Neuron (in vitro differentiated cells): ENCODE measurements at regions not wholly inside any gene's neighbourhood (a gene's known extent, or its start where the extent isn't known, plus 50 kb on each side); places are given as distances from the start of the nearest gene placed in this dataset.

Source experiments
- H2AFZ ChIP-seq: one replicate; pipeline ENCODE4 v1.6.1; 2013; ENCODE audit warnings: low read depth, mild to moderate bottlenecking, inconsistent platforms, low read length, moderate library complexity
- H3K27me3 ChIP-seq: one replicate; pipeline ENCODE4 v1.6.1; 2013; ENCODE audit warnings: low read length; ENCODE audit not compliant: insufficient read depth
- H3K36me3 ChIP-seq: one replicate; pipeline ENCODE4 v1.6.1; 2013; ENCODE audit warnings: low read length; ENCODE audit not compliant: insufficient read depth
- H3K4me1 ChIP-seq: one replicate; pipeline ENCODE4 v1.6.1; 2013; ENCODE audit warnings: low read length; ENCODE audit not compliant: insufficient read depth
- H3K4me3 ChIP-seq: 2 replicates; pipeline ENCODE4 v1.5.1; 2013; ENCODE audit warnings: mild to moderate bottlenecking, low read length, moderate library complexity
- H3K9me3 ChIP-seq: one replicate; pipeline ENCODE4 v1.6.1; 2013; ENCODE audit warnings: low read length

DNA sequence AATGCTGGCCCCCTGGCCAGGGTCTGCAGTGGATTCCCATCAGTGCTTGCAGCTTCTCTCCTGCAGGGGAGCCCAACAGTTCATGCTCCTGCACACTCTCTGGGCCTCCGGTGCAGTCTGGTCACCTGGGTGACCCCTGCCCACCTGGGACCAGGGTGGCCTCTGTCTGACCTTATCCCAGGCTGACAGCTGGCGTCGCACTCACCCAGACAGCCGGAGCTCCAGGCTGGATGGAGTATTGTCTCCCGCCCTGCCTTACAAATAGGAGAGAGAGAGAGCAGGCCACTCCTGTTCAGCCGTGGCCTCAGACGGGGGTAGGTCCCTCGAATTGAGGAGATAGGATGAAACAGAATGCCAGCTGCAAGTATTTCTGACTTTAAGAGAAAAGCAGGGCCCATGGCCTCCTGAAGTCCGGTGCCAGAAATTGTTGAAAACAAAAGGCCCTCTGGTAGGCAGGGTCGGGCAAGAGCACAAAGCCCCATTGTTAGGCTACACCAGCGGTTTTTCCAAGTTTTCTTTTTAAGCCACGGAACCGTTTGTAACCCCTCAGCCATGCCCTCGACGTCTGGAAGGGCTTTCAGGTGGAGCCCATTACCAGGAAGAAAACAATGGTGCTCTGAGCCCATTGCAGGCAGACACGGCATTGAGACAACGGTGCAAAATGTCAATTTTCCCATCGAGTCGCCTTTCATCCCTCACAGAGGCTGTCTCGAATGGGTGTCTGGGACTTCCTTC, 258.4 kb downstream of the BCL11A start:
- no peaks in the 10 kb centered on the region for H3K9me3 ChIP-seq
- H2AFZ ChIP-seq = no peak overlapping the region
- no peaks in the 10 kb centered on the region for H3K36me3 ChIP-seq
- H3K4me3 ChIP-seq = no peak overlapping the region
- H3K4me1 ChIP-seq = peaks cover 2% of the 10 kb centered on the region
- no peaks in the 10 kb centered on the region for H3K27me3 ChIP-seq

DNA sequence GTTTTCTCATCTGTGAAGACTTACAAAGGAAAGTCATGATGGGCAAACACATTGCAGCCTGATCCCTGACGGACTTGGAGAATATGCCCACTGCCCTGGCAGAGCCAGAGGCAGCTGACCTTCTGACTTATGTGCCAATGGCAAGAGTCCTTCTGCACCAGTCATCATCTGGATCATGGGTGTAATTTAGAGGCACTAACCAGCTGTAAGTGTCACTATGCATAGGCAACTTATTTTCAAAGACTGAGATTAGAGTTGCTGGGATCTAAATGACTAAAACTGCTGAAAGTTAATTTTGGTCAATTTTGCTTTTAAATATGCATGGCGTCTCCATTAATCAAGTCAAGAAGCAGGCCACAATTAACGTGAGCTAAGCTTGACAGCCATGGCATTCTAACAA, 261.2 kb downstream of the BCL11A start:
- no peak overlapping the region for H3K4me3 ChIP-seq
- no peaks in the 10 kb centered on the region for H3K27me3 ChIP-seq
- no peaks in the 10 kb centered on the region for H3K36me3 ChIP-seq
- peaks cover 2% of the 10 kb centered on the region for H3K4me1 ChIP-seq
- H3K9me3 ChIP-seq = no peaks in the 10 kb centered on the region
- H2AFZ ChIP-seq = no peak overlapping the region

DNA sequence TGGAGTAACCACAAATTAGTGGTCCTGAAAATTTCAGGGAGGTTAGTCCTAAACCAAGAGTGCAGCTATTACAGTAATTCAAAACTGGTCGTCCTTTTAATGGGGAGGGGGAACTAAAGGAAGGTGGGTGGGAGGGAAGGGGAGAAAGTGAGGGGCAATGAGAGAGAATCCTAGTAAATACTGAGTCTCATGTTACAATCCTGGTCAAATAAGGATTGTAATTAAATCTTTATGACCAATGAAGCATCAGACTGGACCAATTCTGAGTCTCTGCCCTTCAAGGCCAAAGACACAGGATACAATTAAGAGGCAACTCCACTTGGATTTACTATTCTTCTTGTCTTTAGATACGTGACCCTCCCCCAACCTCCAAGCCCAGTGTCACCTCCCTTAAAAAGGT, 262.9 kb downstream of the BCL11A start:
- Histone ChIP-seq H3K27me3 (no peaks in the 10 kb centered on the region), H3K9me3 (no peaks in the 10 kb centered on the region), H2AFZ (no peak overlapping the region), H3K36me3 (no peaks in the 10 kb centered on the region), H3K4me1 (peaks cover 2% of the 10 kb centered on the region), H3K4me3 (no peak overlapping the region)

DNA sequence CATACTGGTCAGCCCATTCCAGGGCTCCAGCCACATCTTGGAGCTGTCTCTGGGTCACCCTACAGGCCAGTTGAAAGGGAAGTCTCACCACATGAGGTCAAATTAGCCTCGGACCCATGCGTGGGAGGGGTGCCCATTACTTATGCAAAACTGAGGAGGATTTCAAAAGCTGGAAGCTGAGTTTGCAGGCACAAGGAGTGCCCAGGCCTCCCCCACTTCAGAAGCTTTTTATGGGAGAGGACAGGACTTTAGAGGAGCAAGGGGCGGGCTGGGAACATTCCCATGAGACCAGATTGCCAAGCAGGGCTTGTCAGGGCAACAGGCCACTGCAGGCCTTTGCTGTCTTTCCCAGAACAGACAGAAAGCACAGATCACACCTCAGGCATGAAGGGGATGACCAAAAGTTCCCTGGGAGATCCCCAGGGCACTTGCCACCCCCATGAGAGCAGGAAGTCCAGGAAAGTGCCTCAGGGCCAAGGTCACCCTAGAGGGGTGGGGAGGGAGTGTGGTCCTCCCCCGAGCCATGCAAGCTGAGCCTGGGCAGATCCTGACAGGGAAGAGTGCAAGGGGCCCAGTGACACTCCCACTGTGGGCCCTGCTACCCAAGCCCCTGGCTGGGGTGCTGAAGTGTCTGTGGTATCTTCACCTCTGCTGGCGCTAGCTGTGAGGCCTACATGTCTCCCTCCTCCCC, 267.7 kb downstream of the BCL11A start:
- Histone ChIP-seq H2AFZ (no peak overlapping the region), H3K36me3 (no peaks in the 10 kb centered on the region), H3K27me3 (no peaks in the 10 kb centered on the region), H3K9me3 (no peaks in the 10 kb centered on the region), H3K4me1 (no peaks in the 10 kb centered on the region), H3K4me3 (no peak overlapping the region)

DNA sequence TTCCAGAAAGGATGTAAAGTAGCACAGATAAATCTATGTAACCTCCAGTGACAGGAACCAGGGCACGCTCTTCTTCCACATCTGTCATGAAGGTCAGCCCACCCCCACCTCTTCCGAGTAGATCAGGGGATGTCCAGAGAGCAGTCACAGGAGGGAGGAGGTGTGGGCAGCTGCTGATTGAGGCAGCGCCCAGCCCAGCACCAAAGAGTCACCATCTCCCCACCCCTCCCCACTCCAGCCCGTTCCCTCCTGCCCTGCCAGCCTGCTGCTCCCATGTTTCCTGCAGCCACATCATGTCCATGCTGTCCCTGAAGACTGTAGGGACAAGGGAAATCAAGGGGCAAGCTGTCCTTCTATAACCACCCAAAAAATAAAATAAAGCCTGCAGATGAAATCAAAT, 269.8 kb downstream of the BCL11A start:
- Histone ChIP-seq H2AFZ (no peak overlapping the region), H3K4me3 (no peak overlapping the region), H3K4me1 (no peaks in the 10 kb centered on the region), H3K9me3 (no peaks in the 10 kb centered on the region), H3K27me3 (no peaks in the 10 kb centered on the region), H3K36me3 (no peaks in the 10 kb centered on the region)

DNA sequence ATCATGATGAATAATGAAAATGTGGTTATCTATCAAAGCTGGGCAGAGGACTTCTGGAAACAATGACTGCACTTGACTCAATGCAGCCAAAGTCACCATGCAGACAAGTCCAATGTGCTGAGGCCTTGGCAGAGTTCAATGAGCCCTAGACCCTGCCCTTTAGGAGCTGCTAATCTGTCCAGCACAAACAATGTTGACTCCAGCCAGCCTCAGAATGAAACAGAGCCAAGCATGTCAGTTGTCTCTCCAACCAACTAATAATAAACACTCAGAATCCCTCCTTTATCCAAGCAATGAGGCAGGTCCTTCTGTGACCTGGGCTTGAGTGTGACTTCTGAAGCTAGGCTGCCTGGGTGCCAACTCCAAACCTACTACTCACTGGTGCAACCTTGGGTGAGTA, 270.6 kb downstream of the BCL11A start:
- no peak overlapping the region for H2AFZ ChIP-seq
- no peak overlapping the region for H3K4me3 ChIP-seq
- no peaks in the 10 kb centered on the region for H3K36me3 ChIP-seq
- H3K4me1 ChIP-seq = no peaks in the 10 kb centered on the region
- H3K9me3 ChIP-seq = no peaks in the 10 kb centered on the region
- H3K27me3 ChIP-seq = no peaks in the 10 kb centered on the region

DNA sequence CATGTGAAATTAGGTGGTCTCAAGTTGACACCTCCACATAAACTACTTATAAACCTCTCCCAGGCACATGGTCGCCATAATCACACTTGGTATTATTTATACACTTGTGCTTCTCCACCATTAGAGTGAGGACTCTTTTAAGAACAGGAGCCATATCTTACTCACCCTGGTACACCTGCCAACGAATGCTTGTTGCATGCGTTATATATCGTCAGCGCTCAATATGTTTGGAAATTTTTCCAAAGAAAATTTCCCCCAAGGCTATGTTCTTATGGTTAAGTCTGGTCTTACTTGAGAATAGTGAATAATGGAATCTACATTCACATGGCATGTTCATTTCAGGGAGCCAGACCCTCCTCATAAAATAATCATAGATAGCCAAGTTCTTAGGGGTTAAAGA, 271.7 kb downstream of the BCL11A start:
- H3K27me3 ChIP-seq = no peaks in the 10 kb centered on the region
- H3K4me3 ChIP-seq = no peak overlapping the region
- H3K9me3 ChIP-seq = no peaks in the 10 kb centered on the region
- H3K4me1 ChIP-seq = no peaks in the 10 kb centered on the region
- H2AFZ ChIP-seq = no peak overlapping the region
- H3K36me3 ChIP-seq = no peaks in the 10 kb centered on the region

DNA sequence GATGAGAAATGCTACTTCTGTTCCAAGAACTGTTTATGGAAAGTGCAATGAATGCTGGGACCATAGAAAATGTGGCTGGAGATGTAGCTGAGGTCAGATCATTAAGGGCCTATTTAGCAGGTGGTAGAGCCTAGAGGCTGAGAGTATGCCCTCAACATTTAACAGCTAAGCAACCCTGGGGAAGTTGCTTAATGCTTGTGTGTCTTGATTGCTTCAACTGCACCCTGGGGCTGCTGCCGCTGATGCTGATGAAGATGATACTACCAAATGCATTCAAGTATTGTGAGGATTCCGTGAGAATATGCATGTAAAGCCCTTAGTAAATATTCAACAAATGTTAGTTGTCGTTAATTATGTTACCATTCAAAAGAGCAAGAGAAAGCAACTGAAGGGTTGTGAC, 273.2 kb downstream of the BCL11A start:
- Histone ChIP-seq H3K4me3 (no peak overlapping the region), H3K9me3 (no peaks in the 10 kb centered on the region), H3K27me3 (no peaks in the 10 kb centered on the region), H3K4me1 (no peaks in the 10 kb centered on the region), H2AFZ (no peak overlapping the region), H3K36me3 (no peaks in the 10 kb centered on the region)

DNA sequence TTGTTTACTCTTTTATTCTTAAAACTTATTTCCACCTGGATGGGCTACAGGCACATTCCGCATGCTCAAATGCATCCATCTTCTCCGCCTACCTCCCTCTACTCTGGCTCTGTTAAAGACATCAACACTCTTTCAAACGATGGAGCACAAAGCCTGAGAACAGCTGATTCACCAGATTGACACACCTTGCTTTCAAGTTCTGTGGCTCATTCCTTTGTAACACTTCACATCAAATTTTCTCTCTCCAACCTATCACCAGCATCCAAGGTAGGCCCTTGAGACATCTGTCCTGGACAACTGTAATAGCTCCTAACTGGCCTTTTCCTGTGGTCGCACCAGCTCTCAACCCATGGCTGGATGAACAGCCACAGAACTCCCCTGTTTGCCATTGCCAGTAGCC, 274.5 kb downstream of the BCL11A start:
- Histone ChIP-seq H2AFZ (no peak overlapping the region), H3K4me1 (no peaks in the 10 kb centered on the region), H3K9me3 (no peaks in the 10 kb centered on the region), H3K4me3 (no peak overlapping the region), H3K27me3 (no peaks in the 10 kb centered on the region), H3K36me3 (no peaks in the 10 kb centered on the region)

DNA sequence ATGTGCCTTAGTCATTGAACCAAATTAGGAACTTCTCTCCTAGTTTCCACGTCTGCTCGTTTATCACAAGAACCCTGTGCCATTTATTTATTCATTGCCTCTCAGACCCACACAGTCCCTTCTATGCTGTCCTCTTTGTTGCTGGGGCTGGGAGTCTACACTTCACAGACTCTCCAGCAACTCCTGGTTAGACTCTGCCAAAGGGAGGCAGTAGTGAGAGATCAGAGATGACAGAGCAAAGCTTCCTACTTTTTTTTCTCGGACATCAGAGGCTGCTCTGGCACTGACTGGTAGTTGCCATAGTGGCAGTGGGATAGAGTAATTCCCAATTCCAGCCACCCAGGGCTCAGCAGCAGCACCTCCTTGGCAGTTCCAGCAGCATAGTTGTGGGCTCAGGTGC, 277.5 kb downstream of the BCL11A start:
- no peak overlapping the region for H3K4me3 ChIP-seq
- no peaks in the 10 kb centered on the region for H3K4me1 ChIP-seq
- H3K9me3 ChIP-seq = no peaks in the 10 kb centered on the region
- H2AFZ ChIP-seq = no peak overlapping the region
- H3K27me3 ChIP-seq = no peaks in the 10 kb centered on the region
- no peaks in the 10 kb centered on the region for H3K36me3 ChIP-seq

DNA sequence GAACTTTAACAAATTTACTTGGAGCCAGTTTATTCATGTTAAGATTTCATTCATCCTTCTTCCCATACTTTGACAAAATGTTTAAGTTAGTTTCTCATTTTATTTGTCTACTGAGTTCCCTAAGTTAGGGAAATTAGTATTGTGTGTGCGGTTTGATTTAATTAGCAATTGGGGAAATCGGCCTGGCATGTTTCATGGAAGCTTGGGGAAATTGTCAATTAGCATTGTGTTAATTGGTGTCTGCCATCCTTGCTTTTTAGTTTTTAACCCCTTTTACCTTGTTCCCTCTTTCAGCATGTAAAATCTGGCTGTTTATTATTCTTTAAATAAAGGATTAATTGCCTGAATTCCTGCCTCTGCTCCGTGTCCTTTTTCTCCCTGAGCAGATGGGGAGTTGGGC, 279.6 kb downstream of the BCL11A start:
- H3K36me3 ChIP-seq = no peaks in the 10 kb centered on the region
- no peaks in the 10 kb centered on the region for H3K4me1 ChIP-seq

DNA sequence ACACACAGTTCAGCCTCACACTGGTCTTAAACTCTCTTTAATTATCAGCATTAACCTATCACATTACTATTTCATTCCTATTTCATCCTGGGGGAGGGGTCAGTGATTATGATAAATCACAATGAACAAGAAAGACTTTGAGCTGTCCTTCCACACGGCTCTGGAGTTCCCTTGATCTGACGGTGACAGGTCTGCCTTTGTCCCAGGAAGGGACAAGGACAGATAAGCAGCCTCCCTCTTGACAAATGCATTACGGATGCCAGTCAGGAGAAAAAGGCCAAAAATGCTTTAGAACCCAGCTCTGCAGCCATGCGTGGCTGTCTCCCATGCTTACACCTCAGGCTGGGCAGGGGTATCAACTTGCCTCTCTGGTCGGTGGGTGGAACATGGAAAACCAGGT, 281.7 kb downstream of the BCL11A start:
- no peaks in the 10 kb centered on the region for H3K9me3 ChIP-seq
- H2AFZ ChIP-seq = no peak overlapping the region
- H3K4me3 ChIP-seq = no peak overlapping the region
- H3K36me3 ChIP-seq = no peaks in the 10 kb centered on the region
- H3K4me1 ChIP-seq = no peaks in the 10 kb centered on the region
- no peaks in the 10 kb centered on the region for H3K27me3 ChIP-seq

More for the DNA sequence above, 279.6 kb downstream of the BCL11A start:
- Histone ChIP-seq H3K9me3 (no peaks in the 10 kb centered on the region), H3K27me3 (no peaks in the 10 kb centered on the region), H2AFZ (no peak overlapping the region), H3K4me3 (no peak overlapping the region)

DNA sequence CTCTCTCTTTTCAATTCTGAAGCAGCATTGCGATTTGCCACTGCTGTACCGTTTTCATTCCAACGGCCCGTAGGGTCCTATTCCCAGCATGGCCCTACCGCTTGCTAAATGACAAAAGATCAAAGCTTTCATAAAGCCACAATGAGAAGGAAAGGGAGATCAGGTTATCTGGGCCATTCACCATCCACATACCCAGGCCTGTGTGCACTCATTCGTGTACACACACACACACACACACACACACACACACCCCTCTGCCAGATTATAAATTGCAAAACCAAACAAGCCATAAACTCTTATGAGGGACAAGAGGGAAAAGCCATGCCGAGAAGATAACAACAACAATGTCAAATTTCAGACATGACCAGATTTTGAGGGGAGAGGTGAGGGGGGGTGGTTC, 282.3 kb downstream of the BCL11A start:
- Histone ChIP-seq H3K27me3 (no peaks in the 10 kb centered on the region), H3K4me1 (no peaks in the 10 kb centered on the region), H2AFZ (no peak overlapping the region), H3K4me3 (no peak overlapping the region), H3K9me3 (no peaks in the 10 kb centered on the region), H3K36me3 (no peaks in the 10 kb centered on the region)

DNA sequence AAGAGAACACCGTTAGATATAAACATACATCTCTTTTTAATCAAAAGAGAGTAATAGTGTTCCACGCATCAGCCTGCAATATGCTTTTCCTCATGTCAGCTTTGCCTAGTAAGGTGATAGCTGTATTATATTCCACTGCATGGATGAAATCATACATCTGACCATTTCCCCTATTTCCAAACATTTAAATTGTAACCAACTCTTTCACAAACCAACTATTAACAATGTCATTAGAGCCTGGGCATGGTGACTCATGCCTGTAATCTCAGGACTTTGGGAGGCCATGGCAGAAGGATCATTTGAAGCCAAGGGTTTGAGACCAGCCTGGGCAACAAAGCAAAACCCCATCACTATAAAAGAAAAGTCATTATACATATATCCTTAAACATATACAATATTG, 284.8 kb downstream of the BCL11A start:
- Histone ChIP-seq H3K36me3 (no peaks in the 10 kb centered on the region), H2AFZ (no peak overlapping the region), H3K27me3 (no peaks in the 10 kb centered on the region), H3K9me3 (no peaks in the 10 kb centered on the region), H3K4me1 (no peaks in the 10 kb centered on the region), H3K4me3 (no peak overlapping the region)
